WTC11 (cell line): ENCODE measurements at regions not wholly inside any gene's neighbourhood (a gene's known extent, or its start where the extent isn't known, plus 50 kb on each side); places are given as distances from the start of the nearest gene placed in this dataset.

Experiments
- ATAC-seq: fragments of 200-7000 bp; cut with Tn5 transposase; 2 replicates; pipeline ENCODE4 v1.10.0; 2021; ENCODE audit warnings: mild to moderate bottlenecking, moderate library complexity
- CTCF ChIA-PET: fragments of 300-600 bp; sonication (Branson Sonifier 250); formaldehyde crosslinking; loops from one replicate; lab custom pipeline; 2021; ENCODE audit warnings: antibody characterized with exemption; lab: Charles Lee
- POLR2A ChIA-PET: fragments of 350-600 bp; sonication (Branson Sonifier 250); formaldehyde crosslinking; loops from one replicate; lab custom pipeline; 2021; ENCODE audit warnings: antibody characterized with exemption; lab: Charles Lee
- DNase-seq: peaks from one replicate; pipeline ENCODE4 v3.0.0; 2021; ENCODE audit warnings: low spot score
- H3K27ac Mint-ChIP-seq: 2 replicates; pipeline ENCODE4 v1.8.0; 2021; ENCODE audit warnings: mixed read lengths
- H3K27me3 Mint-ChIP-seq: 2 replicates; pipeline ENCODE4 v1.8.0; 2021; ENCODE audit warnings: low read depth, mild to moderate bottlenecking, moderate library complexity, mixed read lengths
- H3K36me3 Mint-ChIP-seq: 2 replicates; pipeline ENCODE4 v1.8.0; 2021; ENCODE audit warnings: mixed read lengths
- H3K4me1 Mint-ChIP-seq: 2 replicates; pipeline ENCODE4 v1.8.0; 2022; ENCODE audit warnings: mixed read lengths
- H3K4me3 Mint-ChIP-seq: 2 replicates; pipeline ENCODE4 v1.8.0; 2021; ENCODE audit warnings: mild to moderate bottlenecking, moderate library complexity, mixed read lengths
- H3K9me3 Mint-ChIP-seq: 2 replicates; pipeline ENCODE4 v1.8.0; 2021; ENCODE audit warnings: mixed read lengths
- ESRRA ChIP-seq: sonication (generic); formaldehyde crosslinking; IDR thresholded peaks from 2 replicates; pipeline ENCODE4 v1.8.1; 2022; ENCODE audit warnings: mild to moderate bottlenecking, missing genetic modification reagents, borderline replicate concordance
- FOXJ3 ChIP-seq: sonication (generic); formaldehyde crosslinking; IDR thresholded peaks from 2 replicates; pipeline ENCODE4 v1.9.0; 2021; ENCODE audit warnings: missing genetic modification reagents, mild to moderate bottlenecking, borderline replicate concordance
- KAT7 ChIP-seq: sonication (generic); formaldehyde crosslinking; IDR thresholded peaks from 2 replicates; pipeline ENCODE4 v1.8.1; 2023; ENCODE audit warnings: missing genetic modification reagents, mild to moderate bottlenecking, borderline replicate concordance
- NFYB ChIP-seq: sonication (generic); formaldehyde crosslinking; conservative IDR thresholded peaks from 2 replicates; pipeline ENCODE4 v1.8.0; 2022; ENCODE audit warnings: low read depth, missing genetic modification reagents
- PRRX2 ChIP-seq: fragments of 250-450 bp; sonication (Bioruptor Pico); IDR thresholded peaks from 2 replicates; pipeline ENCODE4 v1.8.0; 2021; ENCODE audit warnings: mild to moderate bottlenecking
- RORB ChIP-seq: fragments of 250-450 bp; sonication (Bioruptor Pico); IDR thresholded peaks from 2 replicates; pipeline ENCODE4 v1.9.0; 2021; ENCODE audit warnings: mild to moderate bottlenecking
- ZNF121 ChIP-seq: sonication (generic); formaldehyde crosslinking; IDR thresholded peaks from 2 replicates; pipeline ENCODE4 v1.8.0; 2023; ENCODE audit warnings: missing genetic modification reagents
- TF ChIP-seq, protein P1 (sequence below): sonication (generic); formaldehyde crosslinking; IDR thresholded peaks from 2 replicates; pipeline ENCODE4 v1.8.0; 2023; ENCODE audit warnings: missing genetic modification reagents, mild to moderate bottlenecking, borderline replicate concordance
- TF ChIP-seq, protein P2 (sequence below): fragments of 250-450 bp; sonication (Bioruptor Pico); IDR thresholded peaks from 2 replicates; pipeline ENCODE4 v1.9.0; 2021; ENCODE audit warnings: moderate library complexity, mild to moderate bottlenecking, inconsistent platforms, borderline replicate concordance
- TF ChIP-seq, protein P3 (sequence below): sonication (generic); formaldehyde crosslinking; IDR thresholded peaks from 2 replicates; pipeline ENCODE4 v1.8.0; 2022; ENCODE audit warnings: missing genetic modification reagents
- TF ChIP-seq, protein P4 (sequence below): sonication (generic); formaldehyde crosslinking; IDR thresholded peaks from 2 replicates; pipeline ENCODE4 v1.8.0; 2023; ENCODE audit warnings: missing genetic modification reagents
- TF ChIP-seq, protein P5 (sequence below): fragments of 250-450 bp; sonication (Bioruptor Pico); conservative IDR thresholded peaks from 2 replicates; pipeline ENCODE4 v1.9.0; 2021; ENCODE audit warnings: mild to moderate bottlenecking

DNA sequence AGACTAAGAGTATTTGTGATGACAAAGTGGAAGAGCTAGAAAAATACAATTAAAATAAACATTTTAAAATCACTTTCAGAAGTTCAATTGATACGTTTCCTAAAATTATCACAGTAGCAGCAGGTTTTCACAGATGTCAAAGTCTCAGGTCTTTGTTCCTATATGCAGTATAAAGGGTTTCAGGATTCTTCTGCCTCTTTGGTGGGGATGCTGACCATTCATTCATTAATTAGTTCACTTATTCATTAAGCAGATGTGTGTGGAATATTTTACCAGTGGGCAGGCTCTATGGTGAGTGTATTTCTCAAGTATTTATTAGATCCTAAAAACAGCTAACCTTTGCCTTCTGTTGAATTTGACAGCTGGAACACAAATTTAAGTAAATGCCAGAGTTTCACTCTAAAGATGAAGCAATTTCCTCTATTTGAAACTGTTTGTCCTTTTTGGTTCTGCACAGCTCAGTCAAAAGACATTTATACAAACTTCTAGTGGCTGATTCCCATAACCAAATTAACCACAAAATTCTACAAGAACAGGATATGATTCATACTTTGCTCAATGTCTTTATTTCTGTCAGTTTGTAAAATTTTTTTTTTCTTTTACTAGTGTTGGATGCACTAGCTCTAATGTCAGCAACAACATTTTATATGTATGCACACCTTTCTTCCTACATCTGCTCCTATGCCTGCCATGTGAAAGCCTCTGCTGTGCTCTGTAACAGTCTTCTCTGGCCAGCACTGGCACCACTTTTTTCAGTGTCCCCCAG is 75.9 kb upstream of the PRR16 start:
- H3K27me3 Mint-ChIP-seq: no peaks in the 10 kb centered on the region
- ChIA-PET CTCF (no interaction called here), POLR2A (no interaction called here)
- no peaks in the 10 kb centered on the region for H3K36me3 Mint-ChIP-seq
- H3K4me3 Mint-ChIP-seq: no peak overlapping the region
- ATAC-seq (no peak), DNase-seq (no peak)
- no peak overlapping the region for H3K27ac Mint-ChIP-seq
- no peaks in the 10 kb centered on the region for H3K9me3 Mint-ChIP-seq
- TF ChIP-seq PRRX2 (CRISPR knock-in tag) (no peak), ESRRA (no peak)
- TF ChIP-seq, protein P1, sequence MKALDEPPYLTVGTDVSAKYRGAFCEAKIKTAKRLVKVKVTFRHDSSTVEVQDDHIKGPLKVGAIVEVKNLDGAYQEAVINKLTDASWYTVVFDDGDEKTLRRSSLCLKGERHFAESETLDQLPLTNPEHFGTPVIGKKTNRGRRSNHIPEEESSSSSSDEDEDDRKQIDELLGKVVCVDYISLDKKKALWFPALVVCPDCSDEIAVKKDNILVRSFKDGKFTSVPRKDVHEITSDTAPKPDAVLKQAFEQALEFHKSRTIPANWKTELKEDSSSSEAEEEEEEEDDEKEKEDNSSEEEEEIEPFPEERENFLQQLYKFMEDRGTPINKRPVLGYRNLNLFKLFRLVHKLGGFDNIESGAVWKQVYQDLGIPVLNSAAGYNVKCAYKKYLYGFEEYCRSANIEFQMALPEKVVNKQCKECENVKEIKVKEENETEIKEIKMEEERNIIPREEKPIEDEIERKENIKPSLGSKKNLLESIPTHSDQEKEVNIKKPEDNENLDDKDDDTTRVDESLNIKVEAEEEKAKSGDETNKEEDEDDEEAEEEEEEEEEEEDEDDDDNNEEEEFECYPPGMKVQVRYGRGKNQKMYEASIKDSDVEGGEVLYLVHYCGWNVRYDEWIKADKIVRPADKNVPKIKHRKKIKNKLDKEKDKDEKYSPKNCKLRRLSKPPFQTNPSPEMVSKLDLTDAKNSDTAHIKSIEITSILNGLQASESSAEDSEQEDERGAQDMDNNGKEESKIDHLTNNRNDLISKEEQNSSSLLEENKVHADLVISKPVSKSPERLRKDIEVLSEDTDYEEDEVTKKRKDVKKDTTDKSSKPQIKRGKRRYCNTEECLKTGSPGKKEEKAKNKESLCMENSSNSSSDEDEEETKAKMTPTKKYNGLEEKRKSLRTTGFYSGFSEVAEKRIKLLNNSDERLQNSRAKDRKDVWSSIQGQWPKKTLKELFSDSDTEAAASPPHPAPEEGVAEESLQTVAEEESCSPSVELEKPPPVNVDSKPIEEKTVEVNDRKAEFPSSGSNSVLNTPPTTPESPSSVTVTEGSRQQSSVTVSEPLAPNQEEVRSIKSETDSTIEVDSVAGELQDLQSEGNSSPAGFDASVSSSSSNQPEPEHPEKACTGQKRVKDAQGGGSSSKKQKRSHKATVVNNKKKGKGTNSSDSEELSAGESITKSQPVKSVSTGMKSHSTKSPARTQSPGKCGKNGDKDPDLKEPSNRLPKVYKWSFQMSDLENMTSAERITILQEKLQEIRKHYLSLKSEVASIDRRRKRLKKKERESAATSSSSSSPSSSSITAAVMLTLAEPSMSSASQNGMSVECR (CRISPR knock-in tag): no peak
- H3K4me1 Mint-ChIP-seq: no peaks in the 10 kb centered on the region

DNA sequence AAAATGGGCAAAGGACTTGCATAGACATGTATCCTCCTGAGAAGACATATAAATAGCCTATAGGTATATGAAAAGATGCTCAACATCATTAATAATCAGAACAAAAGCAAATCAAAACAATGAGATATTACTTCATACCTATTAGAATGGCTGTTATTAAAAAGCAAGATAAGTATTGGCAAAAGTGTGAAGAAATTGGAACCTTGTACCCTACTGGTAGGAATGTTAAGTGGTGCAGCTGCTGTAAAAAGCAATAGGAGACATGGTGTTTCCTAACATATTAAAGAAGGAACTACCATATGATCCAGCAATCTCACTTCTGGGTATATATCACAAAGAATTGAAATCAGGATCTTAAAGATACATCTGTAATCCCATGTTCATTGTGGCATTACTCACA is 69.8 kb upstream of the PRR16 start:
- CTCF ChIA-PET: no interaction called here

DNA sequence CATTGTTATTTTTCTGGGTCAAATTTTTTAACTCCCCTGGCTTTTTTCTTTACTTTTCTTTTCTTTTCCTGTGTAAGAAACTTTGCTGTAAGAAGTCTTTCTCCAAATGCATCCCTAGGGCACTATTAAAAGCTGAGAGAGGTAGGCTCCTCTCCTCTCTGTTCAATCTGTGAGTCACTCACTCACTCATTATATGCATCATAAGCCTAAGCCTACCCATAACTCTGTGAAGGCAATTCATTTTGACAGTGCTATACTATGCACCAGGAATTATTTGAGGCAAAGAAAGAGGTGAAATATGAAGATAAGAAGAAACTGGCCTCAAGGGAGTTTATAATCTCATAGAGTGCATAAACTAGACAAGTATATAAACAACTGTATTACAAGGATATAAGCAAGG is 67.9 kb upstream of the PRR16 start:
- no peaks in the 10 kb centered on the region for H3K4me1 Mint-ChIP-seq
- ChIA-PET CTCF (no interaction called here), POLR2A (no interaction called here)
- H3K36me3 Mint-ChIP-seq: peaks cover 21% of the 10 kb centered on the region
- H3K27me3 Mint-ChIP-seq: no peaks in the 10 kb centered on the region
- DNase-seq (no peak), ATAC-seq (no peak)
- peaks cover 43% of the 10 kb centered on the region for H3K9me3 Mint-ChIP-seq
- H3K4me3 Mint-ChIP-seq: no peak overlapping the region
- no peak overlapping the region for H3K27ac Mint-ChIP-seq
- TF ChIP-seq ZNF121: no peak
- TF ChIP-seq, protein P1 (CRISPR knock-in tag): no peak
- TF ChIP-seq, protein P2, sequence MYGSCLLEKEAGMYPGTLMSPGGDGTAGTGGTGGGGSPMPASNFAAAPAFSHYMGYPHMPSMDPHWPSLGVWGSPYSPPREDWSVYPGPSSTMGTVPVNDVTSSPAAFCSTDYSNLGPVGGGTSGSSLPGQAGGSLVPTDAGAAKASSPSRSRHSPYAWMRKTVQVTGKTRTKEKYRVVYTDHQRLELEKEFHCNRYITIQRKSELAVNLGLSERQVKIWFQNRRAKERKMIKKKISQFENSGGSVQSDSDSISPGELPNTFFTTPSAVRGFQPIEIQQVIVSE (CRISPR knock-in tag): no peak
- TF ChIP-seq NFYB (CRISPR knock-in tag): no peak
- TF ChIP-seq, protein P3, sequence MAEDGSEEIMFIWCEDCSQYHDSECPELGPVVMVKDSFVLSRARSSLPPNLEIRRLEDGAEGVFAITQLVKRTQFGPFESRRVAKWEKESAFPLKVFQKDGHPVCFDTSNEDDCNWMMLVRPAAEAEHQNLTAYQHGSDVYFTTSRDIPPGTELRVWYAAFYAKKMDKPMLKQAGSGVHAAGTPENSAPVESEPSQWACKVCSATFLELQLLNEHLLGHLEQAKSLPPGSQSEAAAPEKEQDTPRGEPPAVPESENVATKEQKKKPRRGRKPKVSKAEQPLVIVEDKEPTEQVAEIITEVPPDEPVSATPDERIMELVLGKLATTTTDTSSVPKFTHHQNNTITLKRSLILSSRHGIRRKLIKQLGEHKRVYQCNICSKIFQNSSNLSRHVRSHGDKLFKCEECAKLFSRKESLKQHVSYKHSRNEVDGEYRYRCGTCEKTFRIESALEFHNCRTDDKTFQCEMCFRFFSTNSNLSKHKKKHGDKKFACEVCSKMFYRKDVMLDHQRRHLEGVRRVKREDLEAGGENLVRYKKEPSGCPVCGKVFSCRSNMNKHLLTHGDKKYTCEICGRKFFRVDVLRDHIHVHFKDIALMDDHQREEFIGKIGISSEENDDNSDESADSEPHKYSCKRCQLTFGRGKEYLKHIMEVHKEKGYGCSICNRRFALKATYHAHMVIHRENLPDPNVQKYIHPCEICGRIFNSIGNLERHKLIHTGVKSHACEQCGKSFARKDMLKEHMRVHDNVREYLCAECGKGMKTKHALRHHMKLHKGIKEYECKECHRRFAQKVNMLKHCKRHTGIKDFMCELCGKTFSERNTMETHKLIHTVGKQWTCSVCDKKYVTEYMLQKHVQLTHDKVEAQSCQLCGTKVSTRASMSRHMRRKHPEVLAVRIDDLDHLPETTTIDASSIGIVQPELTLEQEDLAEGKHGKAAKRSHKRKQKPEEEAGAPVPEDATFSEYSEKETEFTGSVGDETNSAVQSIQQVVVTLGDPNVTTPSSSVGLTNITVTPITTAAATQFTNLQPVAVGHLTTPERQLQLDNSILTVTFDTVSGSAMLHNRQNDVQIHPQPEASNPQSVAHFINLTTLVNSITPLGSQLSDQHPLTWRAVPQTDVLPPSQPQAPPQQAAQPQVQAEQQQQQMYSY (CRISPR knock-in tag): no peak
- TF ChIP-seq FOXJ3 (CRISPR knock-in tag): no peak
- no peak for TF ChIP-seq RORB

More for the DNA sequence above, 69.8 kb upstream of the PRR16 start:
- no peak for DNase-seq
- Mint-ChIP-seq H3K4me3 (no peak overlapping the region), H3K27ac (no peak overlapping the region), H3K27me3 (no peaks in the 10 kb centered on the region), H3K9me3 (peaks cover 29% of the 10 kb centered on the region), H3K4me1 (no peaks in the 10 kb centered on the region), H3K36me3 (peaks cover 8% of the 10 kb centered on the region)
- POLR2A ChIA-PET: no interaction called here
- no peak for ATAC-seq
- TF ChIP-seq KAT7: no peak
- TF ChIP-seq, protein P4, sequence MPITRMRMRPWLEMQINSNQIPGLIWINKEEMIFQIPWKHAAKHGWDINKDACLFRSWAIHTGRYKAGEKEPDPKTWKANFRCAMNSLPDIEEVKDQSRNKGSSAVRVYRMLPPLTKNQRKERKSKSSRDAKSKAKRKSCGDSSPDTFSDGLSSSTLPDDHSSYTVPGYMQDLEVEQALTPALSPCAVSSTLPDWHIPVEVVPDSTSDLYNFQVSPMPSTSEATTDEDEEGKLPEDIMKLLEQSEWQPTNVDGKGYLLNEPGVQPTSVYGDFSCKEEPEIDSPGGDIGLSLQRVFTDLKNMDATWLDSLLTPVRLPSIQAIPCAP (CRISPR knock-in tag): no peak
- TF ChIP-seq, protein P5, sequence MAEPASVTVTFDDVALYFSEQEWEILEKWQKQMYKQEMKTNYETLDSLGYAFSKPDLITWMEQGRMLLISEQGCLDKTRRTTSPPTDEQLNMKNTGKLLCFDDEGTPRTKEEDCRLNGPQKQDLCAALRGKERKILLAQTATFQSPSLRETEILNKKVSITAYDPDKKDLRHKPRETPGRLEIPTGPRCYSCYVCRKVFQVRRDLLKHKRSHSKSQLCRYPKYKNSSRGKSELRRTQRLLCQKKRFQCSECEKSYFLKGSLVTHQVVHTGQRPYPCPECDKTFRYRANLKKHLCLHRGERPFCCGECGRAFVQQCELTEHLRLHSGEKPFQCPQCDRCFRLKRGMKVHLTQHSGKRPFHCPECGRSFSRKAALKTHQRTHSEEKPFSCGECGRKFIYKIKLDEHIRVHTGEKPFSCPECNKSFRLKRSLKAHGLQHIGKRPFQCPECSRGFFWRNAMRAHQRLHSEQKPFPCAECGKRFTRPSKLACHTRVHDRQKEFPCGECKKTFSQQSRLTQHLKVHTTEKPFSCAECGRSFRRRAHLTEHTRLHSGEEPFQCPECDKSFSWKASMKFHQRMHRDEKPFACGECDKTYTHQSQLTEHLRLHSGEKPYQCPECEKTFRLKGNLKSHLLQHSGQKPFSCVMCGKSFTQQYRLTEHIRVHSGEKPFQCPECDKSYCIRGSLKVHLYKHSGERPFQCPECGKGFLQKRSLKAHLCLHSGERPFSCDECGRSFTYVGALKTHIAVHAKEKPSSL (CRISPR knock-in tag): no peak
